Transverse colon (tissue), 3 donors: ENCODE measurements at regions not wholly inside any gene's neighbourhood (a gene's known extent, or its start where the extent isn't known, plus 50 kb on each side); places are given as distances from the start of the nearest gene placed in this dataset.

Experiments used
- EP300 ChIP-seq: sonication (generic); formaldehyde crosslinking; IDR thresholded peaks from one replicate; pipeline ENCODE4 v1.6.1; 2017; ENCODE audit warnings: antibody characterized with exemption, low read depth
- POLR2A ChIP-seq: fragments of 450-650 bp; IDR thresholded peaks from one replicate; pipeline ENCODE4 v1.6.1; 2016; ENCODE audit warnings: antibody characterized with exemption, mild to moderate bottlenecking, moderate library complexity
- TF ChIP-seq, protein P1 (sequence below), 5 experiments: fragments of 200-600 bp in 3 of 5; fragments of 450-650 bp in 2 of 5; sonication (generic) in 3 of 5; IDR thresholded peaks; 1 replicate in 2 of 5; 2 replicates in 3 of 5; pipeline ENCODE4 v1.5.1; 2016 to 2017; ENCODE audit warnings: antibody characterized with exemption in 5 of 5, inconsistent platforms in 3 of 5, mild to moderate bottlenecking in 2 of 5, moderate library complexity in 1 of 5

DNA sequence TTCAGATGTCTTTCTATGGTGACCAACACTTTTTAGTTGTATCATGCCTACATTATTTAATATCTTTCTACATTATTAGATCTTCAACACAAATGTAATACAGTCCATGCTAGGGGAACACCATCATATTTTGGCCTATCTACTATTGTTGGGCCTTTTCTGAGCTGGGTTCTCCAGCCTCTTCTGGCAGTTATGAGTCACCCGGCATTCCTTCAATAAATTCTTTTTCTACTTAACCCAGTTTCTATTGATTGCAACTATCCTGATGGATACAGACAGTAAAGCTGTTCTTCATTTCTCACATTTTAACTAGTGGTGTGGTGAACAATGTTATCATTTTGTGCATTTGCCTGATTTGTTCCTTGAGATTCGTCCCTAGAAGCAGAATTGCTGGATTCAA, 529.3 kb downstream of the BNC2 start:
- no peak for TF ChIP-seq POLR2A
- TF ChIP-seq, protein P1, sequence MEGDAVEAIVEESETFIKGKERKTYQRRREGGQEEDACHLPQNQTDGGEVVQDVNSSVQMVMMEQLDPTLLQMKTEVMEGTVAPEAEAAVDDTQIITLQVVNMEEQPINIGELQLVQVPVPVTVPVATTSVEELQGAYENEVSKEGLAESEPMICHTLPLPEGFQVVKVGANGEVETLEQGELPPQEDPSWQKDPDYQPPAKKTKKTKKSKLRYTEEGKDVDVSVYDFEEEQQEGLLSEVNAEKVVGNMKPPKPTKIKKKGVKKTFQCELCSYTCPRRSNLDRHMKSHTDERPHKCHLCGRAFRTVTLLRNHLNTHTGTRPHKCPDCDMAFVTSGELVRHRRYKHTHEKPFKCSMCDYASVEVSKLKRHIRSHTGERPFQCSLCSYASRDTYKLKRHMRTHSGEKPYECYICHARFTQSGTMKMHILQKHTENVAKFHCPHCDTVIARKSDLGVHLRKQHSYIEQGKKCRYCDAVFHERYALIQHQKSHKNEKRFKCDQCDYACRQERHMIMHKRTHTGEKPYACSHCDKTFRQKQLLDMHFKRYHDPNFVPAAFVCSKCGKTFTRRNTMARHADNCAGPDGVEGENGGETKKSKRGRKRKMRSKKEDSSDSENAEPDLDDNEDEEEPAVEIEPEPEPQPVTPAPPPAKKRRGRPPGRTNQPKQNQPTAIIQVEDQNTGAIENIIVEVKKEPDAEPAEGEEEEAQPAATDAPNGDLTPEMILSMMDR (IDR thresholded peaks at IDR 0.05) = no peak
- TF ChIP-seq EP300 = no peak
